ENCODE measurements at regions not wholly inside any gene's neighbourhood (a gene's known extent, or its start where the extent isn't known, plus 50 kb on each side); places are given as distances from the start of the nearest gene placed in this dataset.
"Not testable (repeated sequence)": the region's sequence is repeated elsewhere in the genome, so short reads cannot be mapped to it uniquely, and the experiment has no call there.

DNA sequence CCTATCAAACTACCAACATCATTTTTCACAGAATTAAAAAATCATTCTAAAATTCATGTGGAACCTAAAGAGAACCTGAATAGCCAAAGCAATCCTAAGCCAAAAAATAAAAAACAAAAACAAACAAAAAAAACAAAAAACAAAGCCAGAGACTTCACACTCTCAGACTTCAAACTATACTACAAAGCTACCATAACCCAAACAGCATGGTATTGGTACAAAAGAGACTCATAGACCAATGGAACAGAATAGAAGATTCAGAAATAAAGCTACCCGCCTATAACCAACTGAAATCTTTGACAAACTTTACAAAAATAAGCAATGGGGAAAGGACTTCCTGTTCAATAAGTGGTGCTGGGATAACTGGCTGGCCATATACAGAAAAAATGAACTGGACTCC lies 152.3 kb upstream of the SMIM31 start:
- no peak for TF ChIP-seq POLR2A (IDR thresholded peaks at IDR 0.05)
- TF ChIP-seq, protein P1, sequence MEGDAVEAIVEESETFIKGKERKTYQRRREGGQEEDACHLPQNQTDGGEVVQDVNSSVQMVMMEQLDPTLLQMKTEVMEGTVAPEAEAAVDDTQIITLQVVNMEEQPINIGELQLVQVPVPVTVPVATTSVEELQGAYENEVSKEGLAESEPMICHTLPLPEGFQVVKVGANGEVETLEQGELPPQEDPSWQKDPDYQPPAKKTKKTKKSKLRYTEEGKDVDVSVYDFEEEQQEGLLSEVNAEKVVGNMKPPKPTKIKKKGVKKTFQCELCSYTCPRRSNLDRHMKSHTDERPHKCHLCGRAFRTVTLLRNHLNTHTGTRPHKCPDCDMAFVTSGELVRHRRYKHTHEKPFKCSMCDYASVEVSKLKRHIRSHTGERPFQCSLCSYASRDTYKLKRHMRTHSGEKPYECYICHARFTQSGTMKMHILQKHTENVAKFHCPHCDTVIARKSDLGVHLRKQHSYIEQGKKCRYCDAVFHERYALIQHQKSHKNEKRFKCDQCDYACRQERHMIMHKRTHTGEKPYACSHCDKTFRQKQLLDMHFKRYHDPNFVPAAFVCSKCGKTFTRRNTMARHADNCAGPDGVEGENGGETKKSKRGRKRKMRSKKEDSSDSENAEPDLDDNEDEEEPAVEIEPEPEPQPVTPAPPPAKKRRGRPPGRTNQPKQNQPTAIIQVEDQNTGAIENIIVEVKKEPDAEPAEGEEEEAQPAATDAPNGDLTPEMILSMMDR (IDR thresholded peaks at IDR 0.05), result no peak
- DNase-seq (ENCODE audit: low spot score in 2 of 2), result no peak
- no peak overlapping the region for H3K4me3 ChIP-seq (ENCODE audit: low read depth, poor library complexity, severe bottlenecking)
- WGBS, 2 donors, result 68 to 76% methylated on average over 1 of the region's 1 CpG
- intact Hi-C loops (cut with DNase I; ENCODE audit: low total_unique reads), result no loop called here

DNA sequence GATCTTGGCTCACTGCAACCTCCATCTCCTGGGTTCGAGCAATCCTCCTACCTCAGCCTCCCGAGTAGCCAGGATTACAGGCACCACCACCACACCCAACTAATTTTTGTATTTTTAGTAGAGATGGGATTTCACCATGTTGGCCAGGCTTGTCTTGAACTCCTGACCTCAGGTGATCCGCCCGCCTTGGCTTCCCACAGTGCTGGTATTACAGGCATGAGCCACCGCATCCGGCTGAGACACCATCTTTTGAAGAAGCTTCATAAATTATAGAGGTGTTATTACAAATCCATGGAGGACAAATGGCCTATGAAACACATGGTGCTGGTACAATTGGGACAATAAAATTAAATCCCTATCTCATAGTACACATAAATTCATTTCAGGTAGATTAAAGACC lies 148.1 kb upstream of the SMIM31 start:
- intact Hi-C loops (cut with DNase I; ENCODE audit: low total_unique reads), result not testable (repeated sequence)

DNA sequence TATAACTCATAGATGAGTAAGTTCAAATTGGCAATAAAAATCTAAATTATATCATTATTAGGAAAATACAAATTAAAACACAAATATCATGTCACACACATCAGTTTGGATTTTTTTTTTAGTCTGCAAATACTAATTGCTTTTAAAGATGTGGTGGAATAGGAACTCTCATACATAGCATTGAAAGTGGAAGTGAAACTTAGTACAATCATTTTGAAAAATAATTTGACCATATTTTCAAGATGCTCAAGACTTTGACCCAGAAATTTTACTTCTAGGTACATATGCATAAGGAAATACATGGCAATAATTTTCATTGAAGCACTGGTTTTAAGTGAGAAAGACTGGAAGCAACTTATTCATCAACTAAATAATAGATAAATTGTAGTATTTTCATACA lies 147.5 kb upstream of the SMIM31 start:
- intact Hi-C loops (cut with DNase I; ENCODE audit: low total_unique reads), result no loop called here

More for the DNA sequence above, 148.1 kb upstream of the SMIM31 start:
- not testable (repeated sequence) for H3K4me3 ChIP-seq (ENCODE audit: low read depth, poor library complexity, severe bottlenecking); DNase-seq (ENCODE audit: low spot score in 2 of 2)
- 74 to 76% methylated on average over 6 of the region's 6 CpGs for WGBS, 2 donors

DNA sequence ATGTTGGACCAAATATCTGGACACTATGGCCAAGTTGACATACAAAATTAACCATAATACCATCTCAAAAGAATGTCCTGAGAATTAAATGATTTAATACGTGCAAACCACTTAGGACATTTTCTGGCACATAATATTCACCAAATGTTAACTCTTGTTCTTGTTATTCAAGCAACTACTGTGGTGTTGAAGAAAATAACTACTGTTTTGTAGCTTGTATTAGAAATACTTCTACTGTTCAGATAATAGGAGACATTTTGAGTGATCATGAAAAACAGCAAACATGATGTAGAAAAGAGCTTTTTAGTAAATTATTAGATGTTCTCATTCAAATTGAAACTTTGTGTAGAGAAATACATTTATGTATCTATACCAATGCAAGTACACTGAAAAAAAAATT lies 140.7 kb upstream of the SMIM31 start:
- intact Hi-C loops (cut with DNase I; ENCODE audit: low total_unique reads), result no loop called here
- H3K4me3 ChIP-seq (ENCODE audit: low read depth, poor library complexity, severe bottlenecking), result no peak overlapping the region
- TF ChIP-seq, protein P1 (IDR thresholded peaks at IDR 0.05), result no peak
- no peak for TF ChIP-seq POLR2A (IDR thresholded peaks at IDR 0.05)
- DNase-seq (ENCODE audit: low spot score in 2 of 2), result no peak
- WGBS, 2 donors, result 70 to 76% methylated on average over 1 of the region's 1 CpG

More for the DNA sequence above, 147.5 kb upstream of the SMIM31 start:
- DNase-seq (ENCODE audit: low spot score in 2 of 2), result no peak
- no peak for TF ChIP-seq POLR2A (IDR thresholded peaks at IDR 0.05)
- TF ChIP-seq, protein P1 (IDR thresholded peaks at IDR 0.05), result no peak
- H3K4me3 ChIP-seq (ENCODE audit: low read depth, poor library complexity, severe bottlenecking), result no peak overlapping the region

DNA sequence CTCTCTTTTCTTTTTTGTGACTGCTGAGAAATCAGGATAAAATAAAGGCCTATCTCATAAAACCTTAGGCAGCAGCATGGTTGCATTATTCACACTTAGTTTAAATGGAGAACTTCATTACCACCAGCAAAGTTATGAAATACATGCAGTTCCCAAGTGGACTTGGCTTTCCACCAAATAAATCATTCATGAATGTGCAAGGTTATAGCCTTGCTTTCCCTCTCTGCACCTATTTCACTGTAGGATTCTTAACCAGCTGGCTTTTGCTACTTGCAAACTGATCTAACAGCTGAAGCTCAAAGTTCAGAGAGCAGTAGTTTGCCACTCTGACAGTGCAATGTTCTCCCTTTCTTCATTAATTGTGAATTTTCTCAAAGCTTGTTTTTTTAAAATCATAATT lies 140.1 kb upstream of the SMIM31 start:
- intact Hi-C loops (cut with DNase I; ENCODE audit: low total_unique reads), result no loop called here
- TF ChIP-seq, protein P1 (IDR thresholded peaks at IDR 0.05), result no peak
- TF ChIP-seq POLR2A (IDR thresholded peaks at IDR 0.05), result no peak
- H3K4me3 ChIP-seq (ENCODE audit: low read depth, poor library complexity, severe bottlenecking), result no peak overlapping the region
- no peak for DNase-seq (ENCODE audit: low spot score in 2 of 2)

DNA sequence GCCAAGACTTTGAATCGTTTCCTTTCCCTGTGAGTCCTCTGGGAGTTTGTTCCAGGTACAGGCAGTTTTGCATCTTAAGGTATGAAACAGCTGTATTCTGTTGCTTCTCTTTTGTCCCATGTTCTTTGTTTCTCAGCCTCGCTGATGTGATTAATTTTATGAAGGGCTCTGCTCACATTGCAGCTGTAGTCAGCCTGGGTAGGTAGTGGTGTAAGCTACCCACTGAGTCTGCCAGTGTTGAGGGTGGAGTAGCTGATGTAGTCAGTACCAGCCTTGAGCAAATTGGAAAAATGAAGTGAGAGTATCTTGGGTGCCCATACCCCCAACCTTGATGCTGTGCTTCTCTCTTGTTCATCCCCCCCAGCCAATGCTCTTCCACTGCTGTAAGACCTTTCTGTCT lies 139.6 kb upstream of the SMIM31 start:
- no peak for TF ChIP-seq POLR2A (IDR thresholded peaks at IDR 0.05)
- TF ChIP-seq, protein P1 (IDR thresholded peaks at IDR 0.05), result no peak
- no peak overlapping the region for H3K4me3 ChIP-seq (ENCODE audit: low read depth, poor library complexity, severe bottlenecking)
- WGBS, 2 donors, result 42 to 73% methylated on average over 2 of the region's 2 CpGs

More for the DNA sequence above, 139.6 kb upstream of the SMIM31 start:
- no peak for DNase-seq (ENCODE audit: low spot score in 2 of 2)
- intact Hi-C loops (cut with DNase I; ENCODE audit: low total_unique reads), result no loop called here
